CD14-positive monocyte (primary cell): ENCODE measurements at regions not wholly inside any gene's neighbourhood (a gene's known extent, or its start where the extent isn't known, plus 50 kb on each side); places are given as distances from the start of the nearest gene placed in this dataset.

ENCODE experiments used
- DNase-seq, 3 donors: peaks; one replicate each; pipeline ENCODE4 v3.0.0-alpha.2; 2011 to 2022
- H2AFZ ChIP-seq: 2 replicates; pipeline ENCODE4 v1.6.0; 2012; ENCODE audit warnings: mild to moderate bottlenecking, low read depth, low read length, inconsistent platforms; ENCODE audit not compliant: insufficient read depth, poor library complexity, severe bottlenecking
- H3K27ac ChIP-seq, 2 donors: 1 replicate in 1 of 2; 2 replicates in 1 of 2; pipeline ENCODE4 v1.5.1; 2012 to 2013; ENCODE audit warnings: low read length in 2 of 2, control low read depth in 1 of 2, inconsistent platforms in 1 of 2, low read depth in 1 of 2, mild to moderate bottlenecking in 1 of 2
- H3K27me3 ChIP-seq, 2 donors: one replicate each; pipeline versions ENCODE4 v1.6.0 to v1.6.1; 2011 to 2013; ENCODE audit warnings: low read length in 2 of 2; ENCODE audit not compliant: control insufficient read depth in 2 of 2, insufficient read depth in 2 of 2
- H3K36me3 ChIP-seq, 2 donors: replicated peaks in 1 of 2; 1 replicate in 1 of 2; 2 replicates in 1 of 2; pipeline versions ENCODE4 v1.5.1 to v1.6.1; 2012 to 2013; ENCODE audit warnings: low read length in 2 of 2, control low read depth in 1 of 2, inconsistent platforms in 1 of 2, mild to moderate bottlenecking in 1 of 2; ENCODE audit not compliant: insufficient read depth in 2 of 2, control insufficient read depth in 1 of 2
- H3K4me1 ChIP-seq, 2 donors: 1 replicate in 1 of 2; 2 replicates in 1 of 2; pipeline versions ENCODE4 v1.5.1 to v1.6.1; 2012 to 2013; ENCODE audit warnings: low read length in 2 of 2, control low read depth in 1 of 2, inconsistent platforms in 1 of 2, mild to moderate bottlenecking in 1 of 2, moderate library complexity in 1 of 2; ENCODE audit not compliant: insufficient read depth in 2 of 2, control insufficient read depth in 1 of 2
- H3K4me2 ChIP-seq: replicated peaks from 2 replicates; pipeline ENCODE3; 2012; ENCODE audit warnings: low read length, moderate library complexity, mild to moderate bottlenecking; ENCODE audit not compliant: poor library complexity, severe bottlenecking; ENCODE audit errors: extremely low read depth
- H3K4me3 ChIP-seq, 3 experiments: fragments of 200-600 bp in 1 of 3; sonication (generic) in 1 of 3; replicated peaks in 1 of 3; 1 replicate in 2 of 3; 2 replicates in 1 of 3; pipeline ENCODE4 v1.5.1; 2011 to 2013; ENCODE audit warnings: low read length in 3 of 3, mild to moderate bottlenecking in 3 of 3, control low read depth in 2 of 3, low read depth in 2 of 3, inconsistent platforms in 1 of 3, moderate library complexity in 1 of 3
- H3K79me2 ChIP-seq: 2 replicates; pipeline ENCODE4 v1.6.0; 2012; ENCODE audit warnings: mild to moderate bottlenecking, control low read depth, inconsistent platforms, low read length, moderate library complexity; ENCODE audit not compliant: insufficient read depth
- H3K9ac ChIP-seq: 2 replicates; pipeline ENCODE4 v1.6.0; 2017; ENCODE audit warnings: low read length, mild to moderate bottlenecking; ENCODE audit not compliant: insufficient read depth, poor library complexity, severe bottlenecking
- H3K9me3 ChIP-seq, 2 donors: replicated peaks in 1 of 2; 1 replicate in 1 of 2; 2 replicates in 1 of 2; pipeline versions ENCODE4 v1.5.1 to v1.6.1; 2012 to 2013; ENCODE audit warnings: low read length in 2 of 2, control low read depth in 1 of 2; ENCODE audit not compliant: control insufficient read depth in 1 of 2, insufficient read depth in 1 of 2
- H4K20me1 ChIP-seq: 2 replicates; pipeline ENCODE4 v1.6.0; 2012; ENCODE audit warnings: mild to moderate bottlenecking, low read length, control low read depth, moderate library complexity; ENCODE audit not compliant: insufficient read depth
- H3K27ac Mint-ChIP-seq, 7 donors: one replicate each; pipeline ENCODE4 v1.8.0; 2020; ENCODE audit warnings: mild to moderate bottlenecking in 7 of 7, mixed read lengths in 7 of 7, moderate library complexity in 6 of 7, inconsistent platforms in 2 of 7
- H3K27me3 Mint-ChIP-seq, 3 donors: one replicate each; pipeline ENCODE4 v1.8.0; 2021 to 2022; ENCODE audit warnings: low read depth in 3 of 3, mild to moderate bottlenecking in 3 of 3, mixed read lengths in 3 of 3, moderate library complexity in 3 of 3, inconsistent platforms in 1 of 3
- H3K36me3 Mint-ChIP-seq, 2 donors: one replicate each; pipeline ENCODE4 v1.8.0; 2020; ENCODE audit warnings: mixed read lengths in 2 of 2, inconsistent platforms in 1 of 2, mild to moderate bottlenecking in 1 of 2
- H3K4me1 Mint-ChIP-seq: one replicate; pipeline ENCODE4 v1.8.0; 2020; ENCODE audit warnings: mild to moderate bottlenecking, mixed read lengths
- H3K4me3 Mint-ChIP-seq, 2 donors: one replicate each; pipeline ENCODE4 v1.8.0; 2020; ENCODE audit warnings: mild to moderate bottlenecking in 2 of 2, mixed read lengths in 2 of 2, moderate library complexity in 1 of 2
- H3K9me3 Mint-ChIP-seq, 7 donors: one replicate each; pipeline ENCODE4 v1.8.0; 2020 to 2022; ENCODE audit warnings: mixed read lengths in 7 of 7, mild to moderate bottlenecking in 6 of 7, moderate library complexity in 6 of 7, inconsistent platforms in 2 of 7
- intact Hi-C, 2 donors: fragments of 100-400 bp; cut with micrococcal nuclease; formaldehyde crosslinking; loops; one replicate each; pipeline versions ENCODE4 v1.15.0 to v1.15.1; 2023
- TF ChIP-seq, protein P1 (sequence below): fragments of 200-600 bp; IDR thresholded peaks from one replicate; pipeline ENCODE4 v1.8.0; 2022; ENCODE audit warnings: antibody characterized with exemption, mild to moderate bottlenecking

GRCh38 chr5:86314951-86315350 lies 302.8 kb upstream of the COX7C start:
- no peak overlapping the region for H2AFZ ChIP-seq
- no peak for DNase-seq
- TF ChIP-seq, protein P1, sequence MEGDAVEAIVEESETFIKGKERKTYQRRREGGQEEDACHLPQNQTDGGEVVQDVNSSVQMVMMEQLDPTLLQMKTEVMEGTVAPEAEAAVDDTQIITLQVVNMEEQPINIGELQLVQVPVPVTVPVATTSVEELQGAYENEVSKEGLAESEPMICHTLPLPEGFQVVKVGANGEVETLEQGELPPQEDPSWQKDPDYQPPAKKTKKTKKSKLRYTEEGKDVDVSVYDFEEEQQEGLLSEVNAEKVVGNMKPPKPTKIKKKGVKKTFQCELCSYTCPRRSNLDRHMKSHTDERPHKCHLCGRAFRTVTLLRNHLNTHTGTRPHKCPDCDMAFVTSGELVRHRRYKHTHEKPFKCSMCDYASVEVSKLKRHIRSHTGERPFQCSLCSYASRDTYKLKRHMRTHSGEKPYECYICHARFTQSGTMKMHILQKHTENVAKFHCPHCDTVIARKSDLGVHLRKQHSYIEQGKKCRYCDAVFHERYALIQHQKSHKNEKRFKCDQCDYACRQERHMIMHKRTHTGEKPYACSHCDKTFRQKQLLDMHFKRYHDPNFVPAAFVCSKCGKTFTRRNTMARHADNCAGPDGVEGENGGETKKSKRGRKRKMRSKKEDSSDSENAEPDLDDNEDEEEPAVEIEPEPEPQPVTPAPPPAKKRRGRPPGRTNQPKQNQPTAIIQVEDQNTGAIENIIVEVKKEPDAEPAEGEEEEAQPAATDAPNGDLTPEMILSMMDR, result no peak
- no peaks in the 10 kb centered on the region for H3K27me3 ChIP-seq
- no peaks in the 10 kb centered on the region for H3K79me2 ChIP-seq
- no peaks in the 10 kb centered on the region for H3K9me3 ChIP-seq
- H3K9ac ChIP-seq, result no peak overlapping the region
- Mint-ChIP-seq H3K27me3 (peaks cover 0 to 2% (median 0%) of the 10 kb centered on the region in 3 donors), H3K27ac (no peak overlapping the region), H3K9me3 (peaks cover 2 to 16% (median 5%) of the 10 kb centered on the region in 7 donors), H3K36me3 (no peaks in the 10 kb centered on the region), H3K4me3 (no peak overlapping the region), H3K4me1 (no peaks in the 10 kb centered on the region)
- no peaks in the 10 kb centered on the region for H3K4me1 ChIP-seq
- H3K36me3 ChIP-seq, result no peaks in the 10 kb centered on the region
- intact Hi-C loops, result no loop called here
- H3K27ac ChIP-seq, result no peak overlapping the region
- H4K20me1 ChIP-seq, result no peaks in the 10 kb centered on the region
- no peak overlapping the region for H3K4me3 ChIP-seq
- no peak overlapping the region for H3K4me2 ChIP-seq

DNA sequence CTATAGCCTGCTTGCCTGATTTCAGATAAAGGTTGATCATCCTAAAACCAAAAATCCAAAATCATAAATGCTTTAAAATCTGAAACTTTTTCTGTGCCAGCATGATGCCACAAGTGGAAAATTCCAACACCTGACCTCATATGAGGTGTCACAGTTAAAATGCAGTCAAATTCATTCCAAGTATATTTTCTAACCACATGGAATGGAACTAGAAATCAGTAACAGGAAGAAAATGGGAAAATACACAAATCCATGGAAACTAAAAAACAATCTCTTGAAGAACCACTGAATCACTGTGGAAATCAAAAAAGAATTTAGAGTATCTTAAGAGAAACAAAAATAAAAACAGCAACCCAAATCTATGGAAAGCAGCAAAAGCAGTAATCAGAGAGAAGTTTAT lies 297.5 kb upstream of the COX7C start:
- no peak overlapping the region for H2AFZ ChIP-seq
- no peak overlapping the region for H3K4me2 ChIP-seq
- H3K36me3 ChIP-seq, result no peaks in the 10 kb centered on the region
- H3K9me3 Mint-ChIP-seq, result peaks cover 0 to 5% (median 2%) of the 10 kb centered on the region in 7 donors
- no peak overlapping the region for H3K27ac ChIP-seq
- H3K9me3 ChIP-seq, result no peaks in the 10 kb centered on the region
- peaks cover 0 to 2% (median 1%) of the 10 kb centered on the region in 3 donors for H3K27me3 Mint-ChIP-seq
- no peak overlapping the region for H3K27ac Mint-ChIP-seq
- no peak overlapping the region for H3K4me3 Mint-ChIP-seq
- no peak for DNase-seq
- TF ChIP-seq, protein P1, result no peak
- no peaks in the 10 kb centered on the region for H3K79me2 ChIP-seq
- no peaks in the 10 kb centered on the region for H3K36me3 Mint-ChIP-seq
- H3K27me3 ChIP-seq, result no peaks in the 10 kb centered on the region
- H3K4me1 ChIP-seq, result no peaks in the 10 kb centered on the region
- no peak overlapping the region for H3K4me3 ChIP-seq
- intact Hi-C loops, result no loop called here
- no peaks in the 10 kb centered on the region for H4K20me1 ChIP-seq
- no peak overlapping the region for H3K9ac ChIP-seq
- no peaks in the 10 kb centered on the region for H3K4me1 Mint-ChIP-seq
